ENCODE measurements at regions not wholly inside any gene's neighbourhood (a gene's known extent, or its start where the extent isn't known, plus 50 kb on each side); places are given as distances from the start of the nearest gene placed in this dataset.

- Histone ChIP-seq H3K36me3 (no peaks in the 10 kb centered on the region), H3K4me3 (no peak overlapping the region), H3K4me1 (no peaks in the 10 kb centered on the region), H3K27ac (no peak overlapping the region), H3K27me3 (no peaks in the 10 kb centered on the region), H3K9me3 (peaks cover 0 to 6% (median under 1%) of the 10 kb centered on the region in 4 donors)
- DNase-seq, result no peak
- no peak for TF ChIP-seq CTCF (IDR thresholded peaks at IDR 0.05)
- no peak for TF ChIP-seq POLR2A (IDR thresholded peaks at IDR 0.05)
Observed at GRCh38 chr13:110097013-110097412, 209.9 kb downstream of the COL4A1 start.

GRCh38 chr13:110092831-110093247 lies 214.1 kb downstream of the COL4A1 start:
- no peaks in the 10 kb centered on the region for H3K4me1 ChIP-seq
- H3K36me3 ChIP-seq, result no peaks in the 10 kb centered on the region
- no peak overlapping the region for H3K27ac ChIP-seq
- H3K27me3 ChIP-seq, result no peaks in the 10 kb centered on the region
- H3K9me3 ChIP-seq, result no peaks in the 10 kb centered on the region
- no peak for TF ChIP-seq POLR2A (IDR thresholded peaks at IDR 0.05)
- no peak for DNase-seq
- no peak overlapping the region for H3K4me3 ChIP-seq

GRCh38 chr13:110089815-110090214 lies 217.1 kb downstream of the COL4A1 start:
- no peak for DNase-seq
- peak in 1 of 6 experiments; percentile 7 for TF ChIP-seq CTCF (IDR thresholded peaks at IDR 0.05)
- TF ChIP-seq POLR2A (IDR thresholded peaks at IDR 0.05), result no peak
- H3K9me3 ChIP-seq, result no peaks in the 10 kb centered on the region
- no peaks in the 10 kb centered on the region for H3K4me1 ChIP-seq
- no peaks in the 10 kb centered on the region for H3K36me3 ChIP-seq
- no peak overlapping the region for H3K4me3 ChIP-seq
- no peak overlapping the region for H3K27ac ChIP-seq
- H3K27me3 ChIP-seq, result no peaks in the 10 kb centered on the region

- no peak overlapping the region for H3K4me3 ChIP-seq
- DNase-seq, result no peak
Observed at GRCh38 chr13:110089100-110089499, 217.9 kb downstream of the COL4A1 start.

GRCh38 chr13:110073982-110074381 lies 233.0 kb downstream of the COL4A1 start:
- no peak overlapping the region for H3K27ac ChIP-seq
- no peak for TF ChIP-seq POLR2A (IDR thresholded peaks at IDR 0.05)
- TF ChIP-seq CTCF (IDR thresholded peaks at IDR 0.05), result no peak
- no peaks in the 10 kb centered on the region for H3K9me3 ChIP-seq
- no peaks in the 10 kb centered on the region for H3K27me3 ChIP-seq
- H3K36me3 ChIP-seq, result no peaks in the 10 kb centered on the region
- DNase-seq, result no peak
- no peaks in the 10 kb centered on the region for H3K4me1 ChIP-seq
- no peak overlapping the region for H3K4me3 ChIP-seq

More at GRCh38 chr13:110089100-110089499, 217.9 kb downstream of the COL4A1 start:
- Histone ChIP-seq H3K4me1 (no peaks in the 10 kb centered on the region), H3K27ac (no peak overlapping the region), H3K9me3 (no peaks in the 10 kb centered on the region), H3K36me3 (no peaks in the 10 kb centered on the region), H3K27me3 (no peaks in the 10 kb centered on the region)
- no peak for TF ChIP-seq POLR2A (IDR thresholded peaks at IDR 0.05)
- no peak for TF ChIP-seq CTCF (IDR thresholded peaks at IDR 0.05)

- Histone ChIP-seq H3K36me3 (no peaks in the 10 kb centered on the region), H3K9me3 (no peaks in the 10 kb centered on the region), H3K4me1 (no peaks in the 10 kb centered on the region), H3K27ac (no peak overlapping the region), H3K4me3 (no peak overlapping the region), H3K27me3 (no peaks in the 10 kb centered on the region)
- DNase-seq, result no peak
- TF ChIP-seq CTCF (IDR thresholded peaks at IDR 0.05) (no peak), POLR2A (IDR thresholded peaks at IDR 0.05) (no peak)
Observed at GRCh38 chr13:110070511-110071120, 236.3 kb downstream of the COL4A1 start.
